SK-N-SH (cell line): ENCODE measurements at regions not wholly inside any gene's neighbourhood (a gene's known extent, or its start where the extent isn't known, plus 50 kb on each side); places are given as distances from the start of the nearest gene placed in this dataset.

Source experiments
- CTCF ChIA-PET: fragments of 300-600, 350-600 bp; formaldehyde crosslinking; extraction: SDS; loops from one replicate; lab custom pipeline; 2021; lab: Yijun Ruan, JAX
- POLR2A ChIA-PET: fragments of 350-600 bp; sonication (Branson Sonifier 250); formaldehyde crosslinking; extraction: SDS; loops from one replicate; lab custom pipeline; 2020; ENCODE audit warnings: antibody characterized with exemption, inconsistent platforms; lab: Yijun Ruan, JAX
- DNase-seq: peaks from one replicate; pipeline ENCODE4 v3.0.0; 2012
- H2AFZ ChIP-seq: fragments of 200-600 bp; sonication (generic); 2 replicates; pipeline ENCODE4 v1.8.1; 2016; ENCODE audit warnings: antibody characterized with exemption, mild to moderate bottlenecking, low read depth
- H3F3A ChIP-seq: fragments of 200-600 bp; sonication (generic); replicated peaks from 2 replicates; pipeline ENCODE3; 2016; ENCODE audit warnings: antibody characterized with exemption, mild to moderate bottlenecking; ENCODE audit not compliant: insufficient read depth
- H3K27ac ChIP-seq, 2 experiments: fragments of 200-500 bp in 1 of 2; fragments of 200-600 bp in 1 of 2; sonication (Bioruptor generic) in 1 of 2; sonication (generic), shearing (Covaris generic) in 1 of 2; 2 replicates each; pipeline versions ENCODE4 v1.5.1 to v1.6.1; 2014 to 2016; ENCODE audit warnings: low read depth in 2 of 2, inconsistent platforms in 1 of 2, low read length in 1 of 2, mild to moderate bottlenecking in 1 of 2, mixed read lengths in 1 of 2
- H3K27me3 ChIP-seq: fragments of 200-600 bp; sonication (generic), shearing (Covaris generic); 2 replicates; pipeline ENCODE4 v1.6.1; 2016; ENCODE audit warnings: mixed run types; ENCODE audit not compliant: insufficient read depth
- H3K36me3 ChIP-seq, 2 experiments: fragments of 200-500 bp in 1 of 2; fragments of 200-600 bp in 1 of 2; sonication (Bioruptor generic) in 1 of 2; sonication (generic) in 1 of 2; replicated peaks in 1 of 2; 2 replicates each; pipeline versions ENCODE3 to v1.5.1; 2014 to 2016; ENCODE audit warnings: low read length in 1 of 2, mild to moderate bottlenecking in 1 of 2; ENCODE audit not compliant: insufficient read depth in 2 of 2, control insufficient read depth in 1 of 2
- H3K4me1 ChIP-seq, 2 experiments: fragments of 200-500 bp in 1 of 2; fragments of 200-600 bp in 1 of 2; sonication (Bioruptor generic) in 1 of 2; sonication (generic), shearing (Covaris generic) in 1 of 2; 2 replicates each; pipeline versions ENCODE4 v1.5.1 to v1.6.1; 2014 to 2016; ENCODE audit warnings: low read depth in 1 of 2, low read length in 1 of 2, mixed run types in 1 of 2; ENCODE audit not compliant: insufficient read depth in 2 of 2, control insufficient read depth in 1 of 2
- H3K4me2 ChIP-seq: fragments of 200-600 bp; sonication (generic), shearing (Covaris generic); 2 replicates; pipeline ENCODE4 v1.6.1; 2017; ENCODE audit warnings: mixed run types
- H3K4me3 ChIP-seq, 2 experiments: fragments of 200-500 bp in 1 of 2; fragments of 200-600 bp in 1 of 2; sonication (Bioruptor generic) in 1 of 2; sonication (generic), shearing (Covaris generic) in 1 of 2; 2 replicates each; pipeline versions ENCODE4 v1.5.1 to v1.8.1; 2014 to 2016; ENCODE audit warnings: low read depth in 2 of 2, inconsistent platforms in 1 of 2, low read length in 1 of 2, mild to moderate bottlenecking in 1 of 2, mixed read lengths in 1 of 2, moderate library complexity in 1 of 2
- H3K79me2 ChIP-seq: fragments of 200-600 bp; sonication (generic); 2 replicates; pipeline ENCODE4 v1.8.1; 2017; ENCODE audit warnings: mild to moderate bottlenecking; ENCODE audit not compliant: insufficient read depth
- H3K9ac ChIP-seq: fragments of 200-600 bp; sonication (generic); 2 replicates; pipeline ENCODE4 v1.6.1; 2017; ENCODE audit warnings: mixed run types
- H3K9me2 ChIP-seq: fragments of 200-600 bp; sonication (generic); 2 replicates; pipeline ENCODE4 v1.6.1; 2017; ENCODE audit warnings: mixed run types
- H3K9me3 ChIP-seq: fragments of 200-600 bp; sonication (generic); 2 replicates; pipeline ENCODE4 v1.6.1; 2017; ENCODE audit warnings: mixed run types, mild to moderate bottlenecking, moderate library complexity
- H4K20me1 ChIP-seq: fragments of 200-600 bp; sonication (generic); 2 replicates; pipeline ENCODE4 v1.6.1; 2017; ENCODE audit warnings: mild to moderate bottlenecking, mixed run types; ENCODE audit not compliant: insufficient read depth
- CTCF ChIP-seq: fragments of 200-600 bp; sonication (generic); IDR thresholded peaks from 2 replicates; pipeline ENCODE4 v1.6.1; 2017; ENCODE audit warnings: antibody characterized with exemption, mild to moderate bottlenecking, moderate library complexity
- FOXJ3 ChIP-seq: sonication (generic); formaldehyde crosslinking; IDR thresholded peaks from 2 replicates; pipeline ENCODE4 v1.5.1; 2020; ENCODE audit warnings: mild to moderate bottlenecking, missing genetic modification reagents
- FOXM1 ChIP-seq: IDR thresholded peaks from 2 replicates; pipeline ENCODE4 v1.4.0; 2012; ENCODE audit warnings: low read depth, mild to moderate bottlenecking
- GABPA ChIP-seq: IDR thresholded peaks from 2 replicates; pipeline ENCODE4 v1.4.0; 2012; ENCODE audit warnings: low read depth, mild to moderate bottlenecking
- IRF3 ChIP-seq: fragments of 150-350 bp; IDR thresholded peaks from 2 replicates; pipeline ENCODE4 v1.6.1; 2016; ENCODE audit warnings: mild to moderate bottlenecking, low read depth, low read length
- RAD21 ChIP-seq: IDR thresholded peaks from 2 replicates; pipeline ENCODE4 v1.6.1; 2012; ENCODE audit warnings: mild to moderate bottlenecking, low read length
- RCOR1 ChIP-seq: fragments of 150-350 bp; IDR thresholded peaks from 2 replicates; pipeline ENCODE4 v1.6.1; 2017; ENCODE audit warnings: antibody characterized with exemption, low read length
- REST ChIP-seq: IDR thresholded peaks from 2 replicates; pipeline ENCODE4 v1.6.1; 2012; ENCODE audit warnings: mild to moderate bottlenecking, low read depth, low read length, moderate library complexity
- RFX5 ChIP-seq: IDR thresholded peaks from 2 replicates; pipeline ENCODE4 v1.6.1; 2012; ENCODE audit warnings: mild to moderate bottlenecking, improper control_type of control experiment, low read length
- SIN3A ChIP-seq: IDR thresholded peaks from 2 replicates; pipeline ENCODE4 v1.6.1; 2012; ENCODE audit warnings: low read depth, mild to moderate bottlenecking, low read length, moderate library complexity, borderline replicate concordance
- TCF12 ChIP-seq: IDR thresholded peaks from 2 replicates; pipeline ENCODE4 v1.4.0; 2012
- TEAD4 ChIP-seq: IDR thresholded peaks from 2 replicates; pipeline ENCODE4 v1.4.0; 2012; ENCODE audit warnings: mild to moderate bottlenecking, borderline replicate concordance; ENCODE audit not compliant: insufficient read depth

- Histone ChIP-seq H3K36me3 (no peaks in the 10 kb centered on the region), H3F3A (no peaks in the 10 kb centered on the region), H3K9ac (no peak overlapping the region), H2AFZ (no peak overlapping the region), H3K79me2 (no peaks in the 10 kb centered on the region), H3K9me2 (no peaks in the 10 kb centered on the region), H4K20me1 (no peaks in the 10 kb centered on the region), H3K27ac (no peak overlapping the region), H3K27me3 (no peaks in the 10 kb centered on the region), H3K4me1 (0 out of 4 replicates have a peak, but pooled peaks cover 0 to 4% of the 10 kb centered on the region in 2 experiments), H3K4me3 (no peak overlapping the region), H3K9me3 (no peaks in the 10 kb centered on the region), H3K4me2 (no peak overlapping the region)
- ChIA-PET CTCF (no interaction called here), POLR2A (no interaction called here)
- no peak for DNase-seq
- no peak for TF ChIP-seq TEAD4
- no peak for TF ChIP-seq TCF12
- no peak for TF ChIP-seq GABPA
- no peak for TF ChIP-seq FOXJ3 (CRISPR knock-in tag)
- no peak for TF ChIP-seq FOXM1
- no peak for TF ChIP-seq RCOR1
- no peak for TF ChIP-seq CTCF
- TF ChIP-seq RFX5: no peak
- TF ChIP-seq REST: no peak
- TF ChIP-seq RAD21: no peak
- no peak for TF ChIP-seq SIN3A
- no peak for TF ChIP-seq IRF3
These were observed 331.0 kb downstream of the PCDH7 start for GRCh38 chr4:31051151-31051550.
